HEK293T (cell line): ENCODE measurements at regions not wholly inside any gene's neighbourhood (a gene's known extent, or its start where the extent isn't known, plus 50 kb on each side); places are given as distances from the start of the nearest gene placed in this dataset.

Experiments
- BHLHE40 ChIP-seq: fragments of 450-650 bp; IDR thresholded peaks from 2 replicates; pipeline ENCODE4 v1.6.1; 2016; ENCODE audit warnings: mild to moderate bottlenecking, moderate library complexity, borderline replicate concordance
- CTBP1 ChIP-seq: fragments of 450-650 bp; IDR thresholded peaks from 2 replicates; pipeline ENCODE4 v1.6.1; 2016; ENCODE audit warnings: borderline replicate concordance
- ELF4 ChIP-seq: fragments of 450-650 bp; IDR thresholded peaks from 2 replicates; pipeline ENCODE4 v1.6.1; 2017; ENCODE audit warnings: antibody characterized with exemption
- FOXA1 ChIP-seq: fragments of 450-650 bp; IDR thresholded peaks from 2 replicates; pipeline ENCODE4 v1.6.1; 2016; ENCODE audit warnings: mild to moderate bottlenecking
- FOXK2 ChIP-seq: fragments of 450-650 bp; IDR thresholded peaks from 2 replicates; pipeline ENCODE4 v1.6.1; 2016; ENCODE audit warnings: mild to moderate bottlenecking
- FOXM1 ChIP-seq: fragments of 450-650 bp; IDR thresholded peaks from 2 replicates; pipeline ENCODE4 v1.6.1; 2017; ENCODE audit warnings: mild to moderate bottlenecking, borderline replicate concordance
- HDGF ChIP-seq: fragments of 450-650 bp; IDR thresholded peaks from 2 replicates; pipeline ENCODE4 v1.6.1; 2017; ENCODE audit warnings: antibody characterized with exemption, borderline replicate concordance
- LEF1 ChIP-seq: fragments of 450-650 bp; IDR thresholded peaks from 2 replicates; pipeline ENCODE4 v1.6.1; 2017; ENCODE audit warnings: mild to moderate bottlenecking, borderline replicate concordance
- NFRKB ChIP-seq: fragments of 450-650 bp; IDR thresholded peaks from 2 replicates; pipeline ENCODE4 v1.6.1; 2016; ENCODE audit warnings: mild to moderate bottlenecking, moderate library complexity
- SP1 ChIP-seq: fragments of 450-650 bp; IDR thresholded peaks from 2 replicates; pipeline ENCODE4 v1.6.1; 2017
- SUZ12 ChIP-seq: fragments of 450-650 bp; IDR thresholded peaks from 2 replicates; pipeline ENCODE4 v1.6.1; 2016; ENCODE audit warnings: mild to moderate bottlenecking
- TARDBP ChIP-seq: fragments of 450-650 bp; IDR thresholded peaks from 2 replicates; pipeline ENCODE4 v1.6.1; 2016
- TF ChIP-seq, protein P1 (sequence below): fragments of 450-650 bp; IDR thresholded peaks from 2 replicates; pipeline ENCODE4 v1.6.1; 2016

DNA sequence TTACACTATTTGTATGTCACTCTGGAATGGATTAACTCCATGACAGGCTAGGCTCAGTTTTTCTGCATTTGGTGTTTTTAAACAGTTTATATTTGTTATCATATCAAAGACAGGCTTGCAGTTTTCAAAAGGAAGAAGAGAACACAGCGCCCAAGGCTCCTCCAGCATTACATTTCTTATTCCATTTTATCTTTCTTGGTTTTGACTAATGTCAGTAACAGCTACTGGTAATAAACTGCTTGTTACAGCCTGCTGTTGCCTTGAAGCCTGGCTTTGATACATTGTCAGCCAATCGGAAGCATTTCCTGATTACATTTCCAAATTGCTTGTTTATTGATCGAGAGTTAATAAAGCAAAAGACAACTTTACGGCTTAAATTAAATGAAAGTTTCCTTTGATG, 166.0 kb upstream of the MDFIC start:
- TF ChIP-seq TARDBP: no peak
- no peak for TF ChIP-seq ELF4
- TF ChIP-seq, protein P1, sequence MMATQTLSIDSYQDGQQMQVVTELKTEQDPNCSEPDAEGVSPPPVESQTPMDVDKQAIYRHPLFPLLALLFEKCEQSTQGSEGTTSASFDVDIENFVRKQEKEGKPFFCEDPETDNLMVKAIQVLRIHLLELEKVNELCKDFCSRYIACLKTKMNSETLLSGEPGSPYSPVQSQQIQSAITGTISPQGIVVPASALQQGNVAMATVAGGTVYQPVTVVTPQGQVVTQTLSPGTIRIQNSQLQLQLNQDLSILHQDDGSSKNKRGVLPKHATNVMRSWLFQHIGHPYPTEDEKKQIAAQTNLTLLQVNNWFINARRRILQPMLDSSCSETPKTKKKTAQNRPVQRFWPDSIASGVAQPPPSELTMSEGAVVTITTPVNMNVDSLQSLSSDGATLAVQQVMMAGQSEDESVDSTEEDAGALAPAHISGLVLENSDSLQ: no peak
- no peak for TF ChIP-seq LEF1
- no peak for TF ChIP-seq SUZ12
- no peak for TF ChIP-seq SP1
- no peak for TF ChIP-seq HDGF
- no peak for TF ChIP-seq BHLHE40
- TF ChIP-seq FOXA1: no peak
- no peak for TF ChIP-seq FOXM1
- TF ChIP-seq FOXK2: no peak
- no peak for TF ChIP-seq CTBP1
- no peak for TF ChIP-seq NFRKB
